Anterior cingulate cortex (tissue), 58 donors: ENCODE measurements at regions not wholly inside any gene's neighbourhood (a gene's known extent, or its start where the extent isn't known, plus 50 kb on each side); places are given as distances from the start of the nearest gene placed in this dataset.

ENCODE experiments used
- DNase-seq, 58 donors: peaks; one replicate each; lab custom pipeline; 2025; lab: John Stamatoyannopoulos, UW

DNA sequence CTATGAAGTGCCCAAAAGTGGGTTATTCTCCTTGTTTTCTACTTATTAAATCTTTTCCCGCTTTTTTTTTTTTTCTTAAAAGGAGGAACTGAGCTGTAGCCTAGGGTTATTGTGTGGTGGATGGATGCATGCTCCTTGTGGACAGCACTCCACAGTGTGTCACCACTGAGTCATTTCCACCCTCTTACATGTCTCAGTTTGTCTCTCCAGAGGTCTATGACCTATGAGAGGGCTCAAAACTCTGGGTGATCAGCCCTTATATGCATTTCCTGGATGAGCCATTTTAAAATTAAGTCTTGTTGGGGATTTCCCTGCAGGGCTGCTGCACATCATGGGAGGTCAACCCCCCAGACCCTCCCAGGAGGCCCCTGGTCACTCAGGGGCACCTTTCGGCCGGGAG, 102.2 kb upstream of the MOCS2 start:
- DNase-seq: no peak

DNA sequence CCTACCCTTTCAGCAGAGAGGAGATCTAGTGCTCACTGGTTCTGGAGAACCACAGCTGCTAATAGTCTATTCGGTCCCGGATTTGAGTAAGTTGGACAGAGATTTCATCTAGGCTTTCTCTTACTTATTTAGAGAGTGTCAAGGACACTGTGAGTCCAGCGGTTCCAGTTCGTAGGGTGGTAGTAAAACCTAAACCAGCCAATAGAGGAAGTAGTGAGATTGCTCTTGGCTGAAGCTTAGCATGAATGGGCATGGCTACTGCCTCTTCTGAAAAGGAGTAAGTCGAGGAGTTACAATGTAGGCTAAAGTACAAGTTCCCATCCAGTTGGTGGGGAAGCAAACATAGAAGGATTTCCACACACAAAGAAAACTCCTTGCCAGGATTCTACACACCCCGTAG, 109.6 kb upstream of the MOCS2 start:
- DNase-seq: no peak

DNA sequence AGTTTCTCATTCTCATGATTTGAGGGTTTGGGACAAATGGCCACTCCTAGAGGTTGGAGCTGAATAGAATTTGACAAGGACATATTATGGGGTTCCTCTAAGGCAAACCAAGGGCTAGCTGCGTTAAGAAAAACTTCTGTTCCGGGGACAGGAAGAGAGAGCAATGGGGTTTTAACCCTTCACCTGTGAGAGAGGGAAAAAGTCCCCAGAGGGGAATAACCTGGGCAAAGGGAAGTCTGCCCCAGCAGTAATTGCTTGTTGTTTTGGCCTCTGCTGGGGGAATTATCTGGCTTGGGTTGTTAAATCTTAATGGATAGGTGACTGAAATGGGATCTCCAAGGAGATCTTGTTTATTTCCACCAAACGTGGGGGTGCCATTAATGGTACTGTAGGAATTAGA, 110.1 kb upstream of the MOCS2 start:
- no peak for DNase-seq

DNA sequence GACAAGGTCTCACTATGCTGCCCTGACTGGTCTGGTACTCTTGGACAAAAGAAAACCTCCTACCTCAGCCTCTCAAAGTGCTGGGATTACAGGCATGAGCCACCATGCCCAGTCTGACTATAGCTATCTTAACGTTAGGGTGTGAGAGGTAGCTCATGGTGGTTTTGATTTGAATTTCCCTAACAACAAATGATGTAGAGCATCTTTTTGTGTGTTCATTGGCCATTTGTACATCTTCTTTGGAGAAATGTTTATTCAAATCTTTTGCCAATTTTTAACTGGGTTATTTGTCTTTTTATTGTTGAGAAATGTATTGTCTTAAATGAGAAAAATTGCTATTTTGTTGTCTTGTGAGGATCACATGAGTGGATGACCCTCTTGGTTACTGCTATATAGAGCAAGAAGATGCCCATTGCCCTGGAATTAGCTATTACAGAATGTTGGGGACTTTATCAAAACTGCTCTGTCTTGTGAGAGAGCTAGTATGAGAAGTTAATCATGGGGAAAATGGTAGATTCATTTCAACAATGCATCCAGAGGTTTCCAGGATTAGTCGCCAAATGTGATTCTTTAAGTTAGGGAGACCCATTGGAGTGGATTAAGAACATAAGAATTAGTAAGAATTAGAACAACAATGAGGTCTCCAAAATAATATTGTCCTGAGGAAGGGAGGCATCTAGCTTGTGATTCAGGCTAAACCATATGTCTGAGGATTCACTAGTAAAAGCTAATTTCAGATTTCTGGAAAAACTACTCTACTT, 124.3 kb upstream of the MOCS2 start:
- no peak for DNase-seq

DNA sequence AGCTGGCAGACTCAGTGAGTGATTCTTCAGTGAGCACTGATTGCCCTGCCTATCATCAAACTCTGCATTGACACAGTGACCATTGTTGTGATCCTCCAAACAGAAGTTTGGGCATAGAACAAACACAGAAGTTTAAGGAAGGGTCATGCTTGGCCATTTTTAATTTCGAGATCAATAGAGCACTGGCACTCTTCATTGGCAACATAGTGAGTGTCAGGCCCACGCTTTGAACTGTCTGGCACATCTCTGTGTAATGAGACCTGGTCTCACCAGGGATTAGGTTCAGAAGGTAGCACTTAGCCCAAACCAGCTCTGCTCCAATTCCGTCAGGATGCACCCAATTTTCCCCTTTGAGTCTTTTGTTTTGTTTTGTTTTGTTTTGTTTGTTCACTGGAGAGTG, 127.1 kb upstream of the MOCS2 start:
- no peak for DNase-seq

DNA sequence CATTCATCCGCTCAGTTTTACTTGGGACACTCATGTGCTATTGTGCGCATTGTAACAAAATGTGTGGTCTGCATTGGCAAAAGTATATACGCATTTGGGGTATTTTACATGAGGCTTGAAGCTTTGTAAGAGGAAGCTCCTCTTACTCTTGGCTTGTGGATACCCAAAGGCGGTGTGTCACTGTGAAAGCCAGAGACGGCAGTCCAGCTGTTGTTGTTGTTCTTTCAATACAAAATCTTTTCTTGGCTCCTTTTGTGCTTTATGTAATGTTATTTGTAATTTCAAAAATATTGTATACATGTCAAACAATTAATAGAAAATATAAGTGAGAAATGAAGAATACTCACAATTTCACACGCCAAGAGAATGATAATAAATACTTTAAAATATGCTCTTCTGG, 128.3 kb upstream of the MOCS2 start:
- no peak for DNase-seq

DNA sequence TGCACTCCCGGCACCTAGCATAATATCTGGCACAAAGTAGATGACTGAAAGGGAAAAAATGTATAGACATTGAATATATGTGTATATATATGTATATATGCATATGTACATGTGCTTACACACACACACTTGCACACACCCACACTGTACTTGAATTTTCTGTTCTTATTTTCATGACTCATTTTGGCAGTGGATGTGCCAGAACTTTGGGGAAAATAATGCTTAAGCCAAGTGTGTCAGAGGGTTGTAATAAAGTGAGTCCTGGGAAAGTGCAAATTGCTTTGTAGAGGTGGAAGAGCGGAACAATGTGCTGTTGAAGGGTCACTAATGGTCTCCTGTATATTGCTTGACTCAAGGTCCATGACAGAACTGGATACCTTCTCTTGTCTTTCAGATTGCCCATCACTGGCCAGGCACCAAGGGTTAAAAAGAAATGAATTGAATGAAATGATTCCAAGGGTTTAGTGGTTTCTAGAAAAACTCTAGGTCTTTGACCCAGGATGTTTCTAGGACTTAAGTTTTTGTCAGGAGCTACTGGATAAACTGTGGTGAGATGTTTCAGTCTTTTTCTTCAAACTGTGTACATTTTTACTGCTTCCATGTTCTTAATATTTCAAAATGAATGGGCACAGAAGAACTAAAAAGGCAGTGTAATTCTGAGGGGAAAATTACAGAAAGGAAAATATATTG, 129.9 kb upstream of the MOCS2 start:
- no peak for DNase-seq

DNA sequence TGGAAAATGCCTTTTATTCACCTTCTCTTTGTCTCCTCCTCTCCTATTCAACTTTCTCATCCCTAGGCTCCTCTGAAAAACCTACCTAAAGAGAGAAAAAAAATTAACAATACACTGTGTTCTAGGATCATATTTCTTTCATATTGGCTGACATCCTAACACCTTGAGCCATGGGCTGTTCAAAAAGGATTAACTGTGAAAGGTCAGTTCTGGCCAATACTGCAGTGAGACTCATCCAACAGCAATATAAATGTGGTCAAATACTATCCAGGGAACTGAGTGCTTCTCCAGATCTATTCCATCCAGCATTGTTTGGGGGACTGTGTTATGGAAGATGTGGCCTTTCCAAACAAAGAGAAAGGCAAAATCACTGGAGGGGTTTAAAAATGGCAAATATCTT, 131.1 kb upstream of the MOCS2 start:
- DNase-seq: no peak

DNA sequence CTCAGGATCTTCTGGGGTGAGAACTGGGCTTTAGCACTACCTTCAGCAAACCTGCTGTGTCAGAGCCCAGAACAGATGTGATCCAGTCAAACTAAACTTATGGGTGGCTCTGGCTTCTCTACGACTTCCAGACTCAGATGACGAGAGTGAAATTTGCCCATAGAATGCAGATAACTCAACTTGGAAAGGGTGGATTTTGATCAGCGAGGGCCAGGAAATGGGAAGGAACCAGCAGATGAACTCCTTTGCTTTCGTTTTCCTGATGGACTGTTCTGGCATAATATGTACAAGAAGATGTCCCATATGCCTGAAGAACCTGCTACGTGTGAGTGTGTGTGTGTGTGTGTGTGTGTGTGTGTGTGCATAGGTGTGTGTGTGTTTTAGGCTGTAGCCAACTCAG, 132.0 kb upstream of the MOCS2 start:
- no peak for DNase-seq

DNA sequence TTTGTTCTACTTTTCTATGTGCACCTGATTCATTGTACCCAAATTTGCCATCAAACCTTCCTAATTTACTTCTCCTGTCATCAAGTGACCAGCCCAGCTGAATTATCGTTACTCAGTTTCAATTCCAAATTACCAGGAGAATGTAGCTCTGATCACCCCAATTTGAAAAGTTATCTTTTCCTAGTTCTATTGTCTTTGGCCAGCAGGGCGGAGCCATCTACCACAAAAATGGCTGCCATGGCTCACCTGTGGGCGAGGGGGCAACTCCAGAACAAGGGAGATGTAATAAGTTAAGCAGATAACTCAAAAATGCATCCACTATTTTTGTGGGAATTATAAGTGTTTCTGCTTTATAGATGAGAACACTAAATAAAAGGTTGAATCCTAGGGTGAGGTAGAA, 133.8 kb upstream of the MOCS2 start:
- DNase-seq: no peak

DNA sequence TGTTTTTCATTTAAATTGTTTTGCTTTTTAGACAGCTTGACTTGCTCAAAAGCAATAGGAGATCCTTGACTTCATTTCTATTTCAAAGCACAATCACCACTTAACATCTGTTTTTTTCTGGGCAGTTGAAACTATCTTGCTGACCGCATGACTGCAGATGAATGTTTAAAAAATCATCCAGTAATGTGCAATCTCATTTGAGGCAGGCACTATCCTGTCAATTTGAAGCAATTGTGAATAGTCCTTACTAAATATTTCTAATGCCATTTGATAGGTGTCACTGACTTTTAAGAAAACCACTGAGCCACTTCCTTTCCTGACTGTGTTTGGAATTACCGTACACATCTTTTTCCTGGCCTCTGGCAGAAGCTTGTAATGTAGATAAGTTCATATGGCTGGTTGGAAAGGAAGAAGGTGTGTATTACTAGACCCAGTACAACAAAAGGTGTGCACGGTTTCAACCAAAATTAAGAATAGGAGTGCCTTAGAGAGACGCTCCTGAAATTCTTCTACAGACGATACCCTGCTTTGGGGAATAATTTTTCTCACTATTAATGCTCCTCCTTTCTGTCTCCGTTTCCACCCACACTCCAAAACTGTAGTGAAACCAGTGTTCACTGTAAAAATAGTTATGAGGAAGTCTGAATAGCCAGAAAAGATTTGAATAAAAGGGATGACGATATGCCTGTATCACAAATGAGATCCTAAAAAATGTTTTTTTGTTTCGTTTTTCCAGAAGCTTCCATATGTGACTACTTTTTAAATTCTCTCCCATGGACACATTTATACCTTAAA, 136.7 kb upstream of the MOCS2 start:
- no peak for DNase-seq

DNA sequence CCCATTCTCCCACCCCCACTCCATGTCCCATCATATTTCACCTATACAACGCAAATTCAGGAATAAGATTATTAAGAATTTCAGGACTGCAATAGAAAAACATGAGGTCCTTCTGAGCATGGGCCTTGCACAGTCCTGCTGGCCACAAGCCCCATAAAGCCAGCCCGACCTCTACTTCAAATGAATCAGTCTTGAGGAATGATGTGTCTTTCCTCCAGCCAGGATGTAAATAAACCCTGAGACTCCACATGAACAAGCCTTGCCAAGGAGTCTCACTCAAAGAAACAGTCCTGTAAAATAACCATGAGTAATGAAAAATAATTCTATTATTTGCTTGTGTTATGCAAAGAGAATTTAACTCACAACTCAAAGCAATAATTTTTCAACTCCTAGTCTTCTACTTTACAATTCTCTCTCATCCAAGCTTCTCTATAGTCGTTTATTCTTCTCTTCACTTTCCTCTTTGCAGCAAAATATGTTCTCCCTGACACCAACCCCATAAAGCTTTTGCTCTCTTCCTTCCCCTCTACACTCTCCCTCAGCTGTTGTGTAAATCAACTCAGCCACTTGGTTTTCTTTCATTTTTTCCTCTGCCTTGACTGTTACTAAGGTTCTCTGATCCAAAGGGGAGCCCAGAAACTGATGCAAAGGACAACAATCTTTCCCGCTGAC, 140.1 kb upstream of the MOCS2 start:
- no peak for DNase-seq

DNA sequence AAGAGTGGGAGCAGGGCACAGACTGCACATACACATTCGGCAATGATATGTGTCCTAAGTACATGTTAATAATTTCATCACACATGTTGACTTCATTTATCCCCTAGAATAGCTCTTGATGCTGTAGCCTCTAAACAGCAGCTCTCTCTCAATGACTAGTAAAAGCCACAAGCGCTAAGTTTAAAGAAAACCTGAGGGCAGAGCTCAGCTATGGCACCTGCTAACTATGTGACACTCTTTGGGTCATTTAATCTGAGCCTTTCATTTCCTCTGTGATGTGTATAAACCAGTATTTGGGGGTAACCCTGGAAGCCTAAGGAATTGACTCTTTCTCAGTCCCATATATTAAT, 140.6 kb upstream of the MOCS2 start:
- DNase-seq: no peak

DNA sequence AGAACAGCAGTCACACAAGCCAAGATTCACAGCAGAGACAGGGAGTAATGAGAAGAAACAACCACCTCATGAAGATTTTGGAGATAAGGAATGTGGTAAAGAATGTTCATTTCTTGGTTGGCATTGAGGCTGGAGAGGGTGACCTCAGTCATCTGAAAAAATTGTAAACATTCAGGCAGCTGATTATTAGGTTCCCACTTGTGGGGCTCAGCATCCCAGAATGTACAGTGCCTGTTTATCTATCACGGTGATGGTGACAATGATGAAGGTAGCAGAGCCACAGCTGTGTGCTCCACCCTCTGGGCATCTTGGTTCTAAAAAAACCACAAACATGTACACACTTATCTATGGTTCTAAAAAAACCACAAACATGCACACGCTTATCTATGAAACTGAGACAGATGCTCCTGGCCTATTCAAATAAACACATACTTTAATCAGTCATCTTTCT, 143.9 kb upstream of the MOCS2 start:
- no peak for DNase-seq

DNA sequence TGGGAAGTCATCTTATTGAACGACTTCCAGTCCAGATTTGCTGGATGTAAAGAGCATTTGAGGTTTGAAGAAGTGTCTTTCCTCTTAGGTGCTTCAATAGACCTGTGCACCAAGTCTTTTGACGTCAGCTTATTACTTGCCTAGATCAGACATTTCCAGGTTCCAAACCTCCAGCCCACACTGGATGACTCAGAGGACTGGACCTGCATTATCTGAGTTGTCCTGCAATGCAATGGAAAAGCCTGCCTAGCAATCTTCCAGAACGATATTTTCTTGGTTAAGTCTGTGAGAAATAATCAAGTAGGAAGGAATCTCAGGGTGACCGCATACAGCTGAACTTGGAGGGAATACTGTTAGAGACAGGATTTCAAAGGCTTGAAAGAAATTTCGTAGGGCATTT, 147.2 kb upstream of the MOCS2 start:
- no peak for DNase-seq

DNA sequence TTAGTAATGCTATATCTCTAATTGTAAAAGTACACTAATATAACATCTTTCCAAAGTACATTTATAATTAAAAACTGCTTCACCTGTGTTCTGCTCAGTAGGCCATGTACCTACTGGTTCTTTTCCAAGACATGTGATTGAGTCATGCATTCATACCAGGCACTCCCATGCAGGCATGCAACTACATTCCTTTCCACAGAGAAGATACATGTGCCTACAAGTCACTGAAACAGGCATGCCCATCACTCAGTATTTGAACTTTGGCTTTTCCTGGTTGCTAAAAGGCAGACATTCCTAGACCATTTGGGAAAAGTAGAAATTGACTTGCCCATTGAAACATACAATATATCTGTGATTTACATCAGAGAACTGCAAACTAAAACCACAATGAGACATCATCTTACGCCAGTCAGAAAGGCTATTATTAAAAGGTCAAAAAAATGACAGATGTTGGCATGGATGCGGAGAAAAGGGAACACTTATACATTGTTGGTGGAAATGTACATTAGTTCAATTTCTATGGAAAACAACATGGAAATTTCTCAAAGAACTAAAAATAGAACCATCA, 148.3 kb upstream of the MOCS2 start:
- DNase-seq: no peak

DNA sequence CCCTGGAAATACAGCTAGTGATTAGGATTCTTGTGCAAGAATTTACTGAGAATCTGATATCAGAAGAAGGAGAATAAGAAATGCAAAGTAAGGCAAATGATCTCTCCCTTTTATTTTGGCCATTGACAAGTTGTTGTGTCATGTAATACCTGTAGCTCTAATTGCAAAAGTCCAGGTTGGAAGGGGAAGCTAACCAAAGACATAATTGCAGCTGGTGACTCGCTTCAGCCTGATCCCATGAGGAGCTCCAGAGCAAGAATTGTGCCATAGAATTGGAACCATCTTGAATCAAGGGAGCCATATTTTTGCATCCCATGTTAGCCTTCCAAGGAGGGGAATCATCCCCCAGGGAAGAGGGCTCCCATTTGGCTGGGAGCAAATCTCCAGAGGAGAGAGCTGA, 149.6 kb upstream of the MOCS2 start:
- no peak for DNase-seq

DNA sequence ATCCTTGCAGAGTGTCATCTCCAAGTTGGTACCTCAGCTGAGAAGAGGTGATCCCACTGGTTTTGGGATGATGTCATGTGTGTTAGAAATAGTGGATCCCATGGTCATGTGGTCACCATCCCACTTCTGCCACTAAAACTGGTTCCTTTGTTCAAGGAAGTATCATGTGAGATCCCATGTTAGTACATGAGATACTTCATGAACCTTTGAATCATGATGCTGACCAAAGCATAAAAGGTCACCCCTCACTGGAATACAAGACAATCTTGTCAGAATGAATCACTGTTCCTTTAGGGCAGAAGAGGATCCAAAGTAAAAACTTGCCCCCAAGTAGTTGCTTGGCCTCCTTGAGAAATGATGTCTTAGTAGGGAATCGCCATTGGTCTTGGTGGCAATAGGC, 150.9 kb upstream of the MOCS2 start:
- DNase-seq: no peak

DNA sequence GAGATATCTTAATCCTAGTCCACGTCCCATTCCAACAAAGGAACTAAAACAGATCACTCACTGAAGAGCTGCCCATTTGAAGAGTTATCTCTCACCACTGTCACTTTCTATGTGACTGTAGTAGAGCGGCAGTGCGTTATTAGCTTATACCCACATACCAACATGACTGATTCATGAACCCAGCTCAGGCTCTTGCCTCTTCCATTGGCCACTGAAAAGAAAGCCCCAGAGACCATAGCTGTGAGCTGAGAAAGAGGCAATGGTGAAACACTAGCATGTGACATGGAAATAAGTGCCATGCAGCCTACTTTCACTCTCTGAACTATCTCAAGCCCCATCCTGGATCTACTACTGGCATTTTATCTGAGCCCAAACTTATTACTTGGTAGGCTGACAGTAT, 151.7 kb upstream of the MOCS2 start:
- DNase-seq: no peak

DNA sequence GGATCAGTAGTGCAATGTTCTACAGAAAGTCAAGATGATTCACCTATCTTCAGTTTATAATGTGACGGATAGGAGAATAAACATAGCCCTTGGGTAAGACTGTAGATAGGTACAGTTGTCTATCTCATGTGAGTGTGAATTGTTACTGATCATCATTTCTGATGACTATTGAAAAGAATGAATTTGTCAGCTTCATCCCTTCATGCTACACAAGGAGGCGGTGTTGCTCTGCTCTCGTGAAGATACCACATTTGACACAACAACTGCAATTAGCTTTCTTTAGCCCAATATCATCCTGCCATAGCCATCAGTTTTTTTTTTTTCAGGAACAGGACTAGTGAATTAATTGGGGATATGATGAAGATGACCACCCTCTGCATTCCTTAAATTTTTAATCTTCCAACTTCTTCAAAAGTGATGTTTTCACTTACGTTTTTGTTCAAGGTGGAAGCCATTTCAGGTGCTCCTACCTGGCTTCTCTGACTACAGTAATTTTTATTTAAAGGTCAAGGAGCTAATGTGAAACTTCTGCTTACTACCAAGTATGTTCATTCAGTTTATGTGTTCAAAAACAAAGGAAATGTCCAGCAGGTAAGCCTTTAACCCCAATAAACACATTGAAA, 152.9 kb upstream of the MOCS2 start:
- DNase-seq: no peak
